SH-SY5Y (cell line): ENCODE measurements at regions not wholly inside any gene's neighbourhood (a gene's known extent, or its start where the extent isn't known, plus 50 kb on each side); places are given as distances from the start of the nearest gene placed in this dataset.

Experiments
- GATA2 ChIP-seq: IDR thresholded peaks from 2 replicates; pipeline ENCODE4 v1.6.1; 2011; ENCODE audit warnings: mild to moderate bottlenecking, low read depth, low read length
- GATA3 ChIP-seq: IDR thresholded peaks from 2 replicates; pipeline ENCODE4 v1.6.1; 2011; ENCODE audit warnings: low read depth, mild to moderate bottlenecking, low read length, moderate library complexity

- TF ChIP-seq GATA2 = no peak
- TF ChIP-seq GATA3 = no peak
These were observed 93.5 kb upstream of the NR3C1 start for GRCh38 chr5:143496943-143497342.
